Stomach (tissue), 8 donors: ENCODE measurements at regions not wholly inside any gene's neighbourhood (a gene's known extent, or its start where the extent isn't known, plus 50 kb on each side); places are given as distances from the start of the nearest gene placed in this dataset.

ENCODE experiments used
- DNase-seq, 2 donors: peaks; one replicate each; pipeline versions ENCODE4 v3.0.0 to v3.0.0-alpha.2; 2013 to 2019
- H3K27ac ChIP-seq, 5 donors: fragments of 200-600 bp in 4 of 5; sonication (generic) in 4 of 5; one replicate each; pipeline ENCODE4 v1.5.1; 2013 to 2019; ENCODE audit warnings: mild to moderate bottlenecking in 1 of 5, moderate library complexity in 1 of 5
- H3K27me3 ChIP-seq, 3 donors: fragments of 200-600 bp; sonication (generic); one replicate each; pipeline ENCODE4 v1.5.1; 2017 to 2019; ENCODE audit warnings: mixed run types in 1 of 3
- H3K36me3 ChIP-seq, 4 donors: fragments of 200-600 bp; sonication (generic); 1 replicate in 3 of 4; 2 replicates in 1 of 4; pipeline ENCODE4 v1.5.1; 2016 to 2019
- H3K4me1 ChIP-seq, 4 donors: fragments of 200-600 bp; sonication (generic); one replicate each; pipeline ENCODE4 v1.5.1; 2016 to 2019
- H3K4me3 ChIP-seq, 4 donors: fragments of 200-600 bp; sonication (generic) in 3 of 4; one replicate each; pipeline ENCODE4 v1.5.1; 2016 to 2019; ENCODE audit warnings: mild to moderate bottlenecking in 1 of 4
- H3K9me3 ChIP-seq, 4 donors: fragments of 200-600 bp; sonication (generic); one replicate each; pipeline ENCODE4 v1.5.1; 2016 to 2019
- CTCF ChIP-seq, 7 experiments: fragments of 450-650 bp in 4 of 7; fragments of 200-600 bp in 3 of 7; sonication (generic) in 3 of 7; IDR thresholded peaks; one replicate each; pipeline ENCODE4 v1.5.1; 2016 to 2019; ENCODE audit warnings: antibody characterized with exemption in 7 of 7, control low read depth in 2 of 7, mild to moderate bottlenecking in 1 of 7
- EP300 ChIP-seq: sonication (generic); formaldehyde crosslinking; IDR thresholded peaks from one replicate; pipeline ENCODE4 v1.6.1; 2017; ENCODE audit warnings: antibody characterized with exemption
- POLR2A ChIP-seq, 4 donors: fragments of 450-650 bp; IDR thresholded peaks; one replicate each; pipeline ENCODE4 v1.6.1; 2016; ENCODE audit warnings: antibody characterized with exemption in 4 of 4, control low read depth in 2 of 4, mild to moderate bottlenecking in 1 of 4, moderate library complexity in 1 of 4
- POLR2AphosphoS5 ChIP-seq, 3 donors: sonication (generic); formaldehyde crosslinking; IDR thresholded peaks; one replicate each; pipeline ENCODE4 v1.6.1; 2016; ENCODE audit warnings: antibody characterized with exemption in 3 of 3
- WGBS, 5 donors: extraction: QIAGEN DNeasy Blood & Tissue Kit in 3 of 5; methylation state at CpG; one replicate each; pipeline versions ENCODE4 v1.1.5 to v1.1.7; 2013 to 2018; 5-methylcytosine and 5-hydroxymethylcytosine counted together
- intact Hi-C: fragments of 100-400 bp; cut with DNase I; formaldehyde crosslinking; loops from one replicate; pipeline ENCODE4 v1.15.1; 2023; ENCODE audit warnings: low total_unique reads
- donor health status: healthy with polysubstance abuse.
- donor health status: Bipolar disorder and iron deficiency.
- donor health status: healthy.

GRCh38 chr3:144105542-144105941, 133.9 kb downstream of the DIPK2A start:
- 54 to 74% (median 57%) methylated on average over 3 of the region's 3 CpGs for WGBS, 5 donors
- intact Hi-C loops = no loop called here
- peak in 1 of 2 donors; percentile 42 for DNase-seq

GRCh38 chr3:144106970-144107369, 135.3 kb downstream of the DIPK2A start:
- Histone ChIP-seq H3K4me1 (peaks cover 0 to 5% (median 0%) of the 10 kb centered on the region in 4 donors), H3K27me3 (no peaks in the 10 kb centered on the region), H3K36me3 (no peaks in the 10 kb centered on the region), H3K4me3 (no peak overlapping the region), H3K9me3 (no peaks in the 10 kb centered on the region), H3K27ac (no peak overlapping the region)
- intact Hi-C loops = no loop called here
- no peak for DNase-seq
- WGBS, 5 donors = 77 to 93% (median 82%) methylated on average over 3 of the region's 3 CpGs
- TF ChIP-seq POLR2A (IDR thresholded peaks at IDR 0.05) (no peak), EP300 (no peak), POLR2AphosphoS5 (IDR thresholded peaks at IDR 0.05) (no peak), CTCF (IDR thresholded peaks at IDR 0.05) (no peak)

More at GRCh38 chr3:144105542-144105941, 133.9 kb downstream of the DIPK2A start:
- TF ChIP-seq POLR2AphosphoS5 (IDR thresholded peaks at IDR 0.05) = no peak
- TF ChIP-seq POLR2A (IDR thresholded peaks at IDR 0.05) = no peak
- no peak for TF ChIP-seq CTCF (IDR thresholded peaks at IDR 0.05)
- TF ChIP-seq EP300 = no peak
- Histone ChIP-seq H3K9me3 (no peaks in the 10 kb centered on the region), H3K36me3 (no peaks in the 10 kb centered on the region), H3K27ac (no peak overlapping the region), H3K4me3 (no peak overlapping the region), H3K27me3 (no peaks in the 10 kb centered on the region), H3K4me1 (peaks cover 0 to 5% (median 0%) of the 10 kb centered on the region in 4 donors)

- WGBS, 5 donors = 83 to 96% (median 94%) methylated on average over 1 of the region's 1 CpG
- Histone ChIP-seq H3K36me3 (no peaks in the 10 kb centered on the region), H3K9me3 (no peaks in the 10 kb centered on the region), H3K27me3 (no peaks in the 10 kb centered on the region), H3K27ac (no peak overlapping the region), H3K4me1 (peaks cover 0 to 9% (median 0%) of the 10 kb centered on the region in 4 donors), H3K4me3 (no peak overlapping the region)
- TF ChIP-seq CTCF (IDR thresholded peaks at IDR 0.05) = no peak
- no peak for TF ChIP-seq EP300
- TF ChIP-seq POLR2A (IDR thresholded peaks at IDR 0.05) = no peak
- no peak for TF ChIP-seq POLR2AphosphoS5 (IDR thresholded peaks at IDR 0.05)
- intact Hi-C loops = no loop called here
- DNase-seq = no peak
Observed at GRCh38 chr3:144107923-144108322, 136.3 kb downstream of the DIPK2A start.

GRCh38 chr3:144109944-144110343, 138.3 kb downstream of the DIPK2A start:
- WGBS, 5 donors = 59 to 90% (median 79%) methylated on average over 3 of the region's 3 CpGs

More at GRCh38 chr3:144109944-144110343, 138.3 kb downstream of the DIPK2A start:
- H3K4me3 ChIP-seq = no peak overlapping the region
- H3K4me1 ChIP-seq = peaks cover 0 to 4% (median 0%) of the 10 kb centered on the region in 4 donors
- no peaks in the 10 kb centered on the region for H3K36me3 ChIP-seq
- no peak for TF ChIP-seq POLR2AphosphoS5 (IDR thresholded peaks at IDR 0.05)
- TF ChIP-seq POLR2A (IDR thresholded peaks at IDR 0.05) = no peak
- TF ChIP-seq CTCF (IDR thresholded peaks at IDR 0.05) = no peak
- TF ChIP-seq EP300 = no peak
- intact Hi-C loops = no loop called here
- H3K27ac ChIP-seq = no peak overlapping the region
- no peaks in the 10 kb centered on the region for H3K9me3 ChIP-seq
- no peak for DNase-seq
- no peaks in the 10 kb centered on the region for H3K27me3 ChIP-seq
